IPS-NIHi7 (cell line): ENCODE measurements at regions not wholly inside any gene's neighbourhood (a gene's known extent, or its start where the extent isn't known, plus 50 kb on each side); places are given as distances from the start of the nearest gene placed in this dataset.

Experiments
- DNase-seq: peaks from one replicate; pipeline ENCODE4 v3.0.0; 2012; ENCODE audit warnings: mixed read lengths; ENCODE audit errors: extremely low spot score

GRCh38 chr10:21095494-21096055 is 198.5 kb upstream of the NEBL start:
- no peak for DNase-seq

DNA sequence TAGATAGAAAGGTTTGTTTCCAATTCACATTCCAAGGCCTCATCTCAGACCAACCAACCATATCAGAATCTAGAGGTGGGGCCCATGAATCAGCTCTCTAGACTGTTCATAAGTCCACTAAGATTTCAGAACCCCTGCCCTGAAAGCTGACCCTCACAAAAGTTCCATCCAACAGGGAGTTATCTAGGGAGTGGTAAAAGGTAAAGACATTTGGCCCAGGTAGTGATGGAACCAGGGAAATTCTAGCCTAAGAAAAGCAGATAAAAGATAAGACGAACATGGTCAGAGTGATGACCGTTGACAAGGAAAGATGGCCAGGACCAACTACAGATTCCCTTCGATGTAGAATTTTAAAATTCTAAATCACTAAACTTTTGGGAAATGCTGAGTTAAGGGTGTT is 198.0 kb upstream of the NEBL start:
- DNase-seq = no peak

DNA sequence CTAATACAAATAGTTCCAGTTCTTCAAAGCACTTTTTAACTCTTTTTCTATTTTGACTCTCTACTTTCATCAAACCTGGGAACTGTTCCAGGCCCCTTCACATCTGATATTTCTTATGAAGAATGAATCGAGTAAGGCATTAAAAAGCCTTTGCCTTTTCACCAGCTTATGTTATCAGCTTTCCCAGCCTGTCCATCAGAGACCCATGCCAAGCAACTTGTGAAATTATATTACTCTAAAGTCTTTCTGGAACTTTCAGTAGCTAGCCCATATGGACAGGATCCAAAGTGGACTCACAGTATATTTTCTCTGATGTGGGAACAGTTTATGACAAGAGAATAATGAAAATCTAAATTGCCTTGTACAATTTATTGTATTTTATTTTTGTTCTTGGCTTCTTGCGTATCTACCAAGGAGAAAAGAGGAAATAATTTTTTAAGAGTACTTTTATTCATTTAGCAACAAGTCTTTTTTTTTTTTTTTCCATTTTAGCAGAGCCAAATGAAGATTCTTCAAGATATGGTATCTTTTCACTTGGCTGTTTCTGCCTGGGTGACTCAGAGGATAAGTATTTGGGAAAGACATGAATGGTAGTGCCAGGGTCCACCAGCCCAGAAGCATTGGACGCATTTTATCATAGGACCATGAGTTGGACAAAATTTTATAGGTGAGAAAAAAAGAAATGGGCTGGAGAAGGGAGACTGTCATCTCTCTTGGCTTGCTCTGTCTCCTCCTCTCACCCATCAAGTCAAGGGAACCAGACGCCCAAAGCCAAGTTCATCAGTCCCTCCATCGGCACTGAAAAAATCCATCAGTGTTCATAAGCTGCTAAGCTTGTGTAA is 195.8 kb upstream of the NEBL start:
- no peak for DNase-seq

GRCh38 chr10:21090609-21091082 is 193.5 kb upstream of the NEBL start:
- DNase-seq = no peak

DNA sequence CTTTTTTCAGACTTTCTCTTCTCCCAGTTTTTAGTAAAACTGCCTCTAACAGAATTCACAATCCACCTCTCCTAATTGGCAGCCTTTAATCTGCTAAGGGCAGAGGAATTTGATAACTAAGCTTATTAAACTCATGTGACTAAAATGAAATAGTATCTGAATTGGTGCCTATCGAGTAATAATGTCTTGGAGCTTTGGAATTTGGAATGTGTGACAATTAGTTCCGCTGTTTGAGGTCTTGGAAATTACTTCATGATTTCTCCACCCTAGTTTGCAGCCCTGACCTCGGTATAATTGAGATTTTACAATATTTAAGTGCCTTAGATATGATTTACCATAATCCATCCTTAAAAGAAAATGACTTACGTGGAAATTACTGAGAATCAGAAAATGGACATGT is 190.4 kb upstream of the NEBL start:
- DNase-seq = no peak

DNA sequence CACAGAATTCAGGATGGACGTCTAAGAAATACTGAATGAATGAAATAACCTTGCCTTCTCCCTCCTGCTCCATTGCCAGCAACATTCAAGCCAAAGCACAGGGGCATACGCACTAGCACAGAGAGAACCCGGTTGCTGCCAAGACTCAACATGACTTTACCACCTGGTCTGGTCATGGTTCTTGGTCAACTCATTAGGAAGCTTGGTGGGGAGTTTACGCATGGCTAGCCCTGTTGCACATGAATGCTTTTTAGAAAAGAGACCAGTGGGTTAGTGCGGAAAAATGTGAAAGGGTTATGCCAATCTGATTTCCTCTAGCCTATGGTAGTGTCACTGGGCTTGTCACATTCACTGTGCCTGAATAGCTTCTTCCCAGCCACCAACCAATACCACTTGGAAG is 187.6 kb upstream of the NEBL start:
- DNase-seq = no peak

- no peak for DNase-seq
Observed at GRCh38 chr10:21083861-21084260, 186.8 kb upstream of the NEBL start.

GRCh38 chr10:21082206-21082605 is 185.1 kb upstream of the NEBL start:
- no peak for DNase-seq

GRCh38 chr10:21080261-21080660 is 183.2 kb upstream of the NEBL start:
- DNase-seq = no peak

GRCh38 chr10:21079330-21079658 is 182.2 kb upstream of the NEBL start:
- DNase-seq = no peak

DNA sequence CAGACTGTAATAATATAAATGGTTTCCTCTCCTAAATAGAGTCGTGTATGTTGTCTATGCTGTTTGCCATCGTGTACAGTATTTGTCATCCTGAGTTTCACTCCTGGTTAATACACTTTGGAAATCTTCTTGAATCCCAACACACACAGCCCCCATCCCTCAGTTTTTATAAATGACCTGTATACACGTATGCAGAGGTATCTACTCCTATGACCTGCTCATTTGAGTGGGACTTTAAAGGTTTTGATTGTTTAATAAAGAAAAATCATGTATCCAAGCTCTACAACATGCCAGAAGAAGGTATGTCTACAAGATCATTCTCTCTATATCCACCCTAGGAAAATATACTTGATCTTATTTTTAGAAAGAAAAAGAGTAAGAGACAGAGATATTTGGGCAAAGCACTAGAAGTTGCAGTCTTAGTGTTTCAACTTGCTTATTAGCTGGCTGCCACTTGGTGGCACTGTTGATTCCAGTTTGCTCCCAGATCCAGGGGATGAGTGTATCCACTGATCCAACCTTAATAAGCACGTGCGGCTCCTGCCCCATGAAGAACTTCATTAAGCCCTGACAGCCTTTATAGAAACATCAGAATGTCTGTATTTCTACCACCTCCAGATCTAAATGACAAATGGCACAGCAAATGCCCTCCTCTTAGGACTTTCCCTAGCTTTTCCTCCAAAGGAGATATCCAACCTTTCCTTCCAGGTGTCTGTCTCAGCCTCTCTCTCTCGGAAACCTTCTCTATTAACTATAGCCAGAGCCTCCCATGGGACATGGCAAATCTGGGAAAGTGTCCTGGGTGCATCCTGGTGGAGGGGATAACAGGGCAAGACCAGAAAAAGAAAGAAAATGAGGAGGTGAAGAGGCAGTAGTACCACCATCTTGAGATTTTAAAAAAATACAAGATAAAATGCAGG is 181.6 kb upstream of the NEBL start:
- DNase-seq = peak; percentile 75

- DNase-seq = no peak
Observed at GRCh38 chr10:21077681-21078080, 180.6 kb upstream of the NEBL start.

DNA sequence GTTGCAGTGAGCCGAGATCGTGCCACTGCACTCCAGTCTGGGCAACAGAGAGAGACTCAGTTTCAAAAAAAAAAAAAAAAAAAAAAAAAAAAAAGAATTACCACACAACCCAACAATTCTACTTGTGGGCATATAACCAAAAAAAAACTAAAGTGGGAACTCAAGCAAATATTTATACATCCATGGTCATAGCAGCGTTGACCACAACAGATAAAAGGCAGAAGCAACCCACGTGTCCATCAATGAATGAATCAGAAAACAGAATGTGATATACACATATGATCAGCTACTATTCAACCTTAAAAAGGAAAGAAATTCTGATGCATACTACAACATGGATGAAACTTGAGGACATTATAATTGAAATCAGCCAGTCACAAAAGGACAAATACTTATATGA is 179.3 kb upstream of the NEBL start:
- no peak for DNase-seq

DNA sequence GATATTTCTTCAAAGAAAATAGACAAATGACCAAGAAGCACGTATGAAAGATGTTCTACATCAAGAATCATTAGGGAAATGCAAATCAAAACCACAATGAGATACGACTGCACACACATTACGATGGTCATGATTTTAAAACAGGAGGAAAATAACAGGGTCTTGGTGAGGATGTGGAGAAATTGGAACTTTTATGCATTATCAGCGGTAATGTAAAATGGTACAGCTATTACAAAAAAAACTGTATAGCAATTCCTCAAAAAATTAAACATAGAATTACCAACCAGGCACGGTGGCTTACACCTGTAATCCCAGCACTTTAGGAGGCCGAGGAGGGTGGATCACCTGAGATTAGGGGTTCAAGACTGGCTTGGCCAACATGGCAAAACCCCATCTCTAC is 178.8 kb upstream of the NEBL start:
- DNase-seq = no peak

GRCh38 chr10:21071001-21071673 is 174.0 kb upstream of the NEBL start:
- DNase-seq = no peak

DNA sequence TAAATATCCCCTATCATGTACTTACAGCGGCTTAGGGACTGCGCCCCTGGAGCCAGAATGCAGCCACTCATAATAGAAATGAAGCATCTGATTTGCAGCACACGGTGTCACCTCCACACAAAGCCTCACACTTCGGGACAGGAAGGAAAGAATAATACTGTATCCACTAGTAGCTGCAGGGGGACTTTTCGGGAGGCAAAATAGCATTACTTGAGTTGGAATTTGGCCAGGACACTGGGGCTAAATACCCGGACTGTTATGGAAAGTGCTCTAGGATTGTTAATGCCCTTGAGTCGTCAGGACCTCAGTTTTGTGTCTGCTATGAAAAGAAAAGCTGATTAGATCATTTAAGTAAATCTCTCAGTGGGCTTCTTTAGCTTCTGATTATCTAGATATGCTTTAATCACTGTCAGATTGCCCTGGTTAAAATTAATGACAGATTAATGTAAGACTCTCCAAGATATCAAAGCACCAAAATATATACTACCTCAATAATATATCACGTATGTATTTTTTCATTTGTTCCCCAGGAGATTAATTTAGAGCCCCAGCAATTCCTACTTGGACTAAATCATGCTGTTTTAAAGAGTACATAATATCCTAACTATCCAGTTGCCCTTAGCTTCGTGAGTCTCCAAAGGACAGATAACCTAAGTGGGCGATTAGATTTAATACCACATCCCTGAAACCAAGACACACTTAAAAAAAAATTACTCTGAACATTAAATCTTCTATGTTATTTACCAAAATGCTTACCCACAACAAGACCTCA is 173.0 kb upstream of the NEBL start:
- DNase-seq = no peak

DNA sequence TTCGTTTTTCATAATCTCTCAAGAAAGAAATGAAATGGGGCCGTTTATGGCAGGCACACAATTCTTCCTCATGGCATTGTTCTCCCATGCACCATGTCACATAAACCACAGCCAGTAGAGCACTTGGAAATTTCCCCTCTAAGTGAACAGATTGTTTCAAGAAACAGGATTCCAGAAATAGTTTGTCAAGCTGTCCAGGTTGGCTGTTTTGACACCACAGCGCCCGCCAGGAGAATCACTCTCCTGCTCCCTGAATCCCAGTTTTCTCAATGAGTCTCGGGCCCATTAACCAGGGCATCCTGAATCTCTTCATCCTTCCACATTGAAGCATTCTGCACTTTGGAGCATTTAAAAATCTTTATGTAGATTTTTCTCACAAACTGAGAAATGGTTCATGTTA is 172.2 kb upstream of the NEBL start:
- DNase-seq = no peak

- no peak for DNase-seq
Observed at GRCh38 chr10:21068026-21068656, 171.0 kb upstream of the NEBL start.

GRCh38 chr10:21065621-21066248 is 168.6 kb upstream of the NEBL start:
- no peak for DNase-seq

DNA sequence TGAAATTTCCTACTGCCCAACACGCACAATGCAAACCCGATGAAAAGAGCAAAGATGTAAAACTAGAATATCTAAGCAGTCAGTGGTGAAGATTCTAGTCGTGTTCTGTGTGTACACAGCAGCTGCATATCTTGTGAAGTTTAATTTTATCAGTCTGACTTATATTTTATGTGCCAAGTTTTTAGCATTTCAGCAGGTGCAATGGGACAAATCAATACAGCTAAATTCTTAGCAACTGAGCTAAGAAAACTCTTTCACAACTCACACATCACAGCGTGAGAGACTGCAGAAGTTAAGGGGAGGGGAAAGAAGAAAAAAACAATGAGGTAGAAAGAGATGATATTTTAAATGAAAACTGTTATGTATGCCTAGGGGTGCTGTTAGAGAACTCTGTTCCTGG is 164.9 kb upstream of the NEBL start:
- DNase-seq = no peak
